ENCODE measurements at regions not wholly inside any gene's neighbourhood (a gene's known extent, or its start where the extent isn't known, plus 50 kb on each side); places are given as distances from the start of the nearest gene placed in this dataset.

DNA sequence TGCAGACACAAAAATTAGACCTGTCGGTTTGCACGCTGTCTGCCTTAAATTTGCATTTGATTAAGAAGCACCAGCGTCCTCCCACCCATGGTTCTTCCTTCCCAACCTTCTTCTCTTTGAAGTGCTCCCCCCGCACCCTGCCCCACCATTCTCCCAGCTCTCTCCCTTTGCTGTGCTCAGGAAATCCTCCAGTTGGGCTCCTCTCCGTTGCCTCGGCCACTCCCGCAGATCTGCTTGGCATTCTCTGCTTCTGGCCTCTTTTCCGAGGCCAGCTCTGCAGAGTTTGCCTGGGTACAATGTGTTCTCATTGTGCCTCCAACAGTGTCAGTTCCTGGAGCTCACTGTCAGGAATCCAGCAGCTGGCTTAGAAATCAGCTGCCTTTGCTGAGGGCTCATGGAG, 126.1 kb downstream of the NAV1 start:
- H3K4me1 Mint-ChIP-seq: no peaks in the 10 kb centered on the region
- CTCF ChIA-PET: no interaction called here
- H3K27ac Mint-ChIP-seq: no peak overlapping the region
- no peaks in the 10 kb centered on the region for H3K9me3 Mint-ChIP-seq
- H3K4me3 Mint-ChIP-seq: no peak overlapping the region
- no peaks in the 10 kb centered on the region for H3K36me3 Mint-ChIP-seq
- peaks cover 4% of the 10 kb centered on the region for H3K27me3 Mint-ChIP-seq
- no peak for DNase-seq

DNA sequence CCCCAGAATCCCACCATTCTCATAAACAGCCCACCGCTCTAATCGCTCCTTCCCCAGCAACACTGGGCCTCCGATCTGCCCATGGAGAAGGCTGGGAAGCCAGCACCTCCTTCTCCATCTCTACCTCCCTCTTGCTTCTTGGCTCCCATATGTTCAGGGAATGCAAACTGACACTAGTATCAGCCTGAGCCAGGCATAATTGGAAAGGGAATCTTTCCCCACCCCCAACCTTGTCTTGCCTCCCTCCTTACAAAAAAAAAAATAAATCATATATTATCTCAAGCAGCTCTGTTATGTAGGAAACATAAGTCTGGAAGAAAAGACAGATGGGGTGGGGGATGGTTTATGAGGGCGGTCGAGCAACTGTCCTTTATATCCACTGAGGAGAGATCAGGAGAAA, 127.2 kb downstream of the NAV1 start:
- DNase-seq: no peak
- CTCF ChIA-PET: no interaction called here
- no peaks in the 10 kb centered on the region for H3K36me3 Mint-ChIP-seq
- H3K27me3 Mint-ChIP-seq: peaks cover 4% of the 10 kb centered on the region
- H3K4me1 Mint-ChIP-seq: no peaks in the 10 kb centered on the region
- H3K4me3 Mint-ChIP-seq: no peak overlapping the region
- no peaks in the 10 kb centered on the region for H3K9me3 Mint-ChIP-seq
- no peak overlapping the region for H3K27ac Mint-ChIP-seq

DNA sequence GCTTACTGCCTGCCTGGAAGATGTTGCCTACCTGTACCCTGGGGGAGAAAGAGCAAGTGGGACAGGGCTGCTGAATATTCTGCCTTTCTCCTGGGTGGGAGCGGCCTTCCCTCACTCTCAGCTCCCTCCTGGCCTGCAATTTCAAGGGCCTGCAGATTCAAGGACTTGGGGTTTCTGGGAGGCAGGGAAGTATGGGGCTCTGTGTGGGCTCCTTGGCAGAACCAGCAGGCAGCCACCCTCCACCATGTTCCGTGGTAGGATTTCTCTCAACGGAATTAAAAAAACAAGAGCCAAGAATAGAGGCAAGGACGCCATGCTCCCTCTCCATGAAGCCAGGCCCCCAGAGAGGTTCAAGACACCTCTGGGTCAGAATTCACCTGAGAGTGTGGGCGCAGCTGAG, 127.7 kb downstream of the NAV1 start:
- Mint-ChIP-seq H3K4me1 (no peaks in the 10 kb centered on the region), H3K27ac (no peak overlapping the region), H3K36me3 (no peaks in the 10 kb centered on the region), H3K9me3 (no peaks in the 10 kb centered on the region), H3K27me3 (peaks cover 5% of the 10 kb centered on the region), H3K4me3 (no peak overlapping the region)
- CTCF ChIA-PET: no interaction called here
- DNase-seq: no peak

DNA sequence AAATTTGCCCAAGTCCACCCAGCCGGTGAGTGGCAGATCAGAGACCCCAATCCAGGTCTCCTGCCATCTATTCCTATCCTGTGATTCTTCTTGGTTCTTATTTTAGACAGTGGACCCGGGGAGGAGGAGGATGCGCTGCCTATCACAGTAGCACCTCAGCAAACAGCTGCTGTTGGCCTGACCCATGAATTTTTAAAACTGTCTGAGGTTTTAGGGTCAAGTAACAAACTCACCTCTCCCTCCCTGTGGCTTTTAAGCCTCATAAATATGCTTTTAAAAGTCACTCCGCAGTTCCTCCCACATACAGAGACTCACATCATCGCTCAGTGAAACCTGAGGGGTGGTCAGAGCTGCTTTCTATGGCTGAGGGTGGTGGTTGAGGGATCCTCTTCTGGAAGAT, 128.6 kb downstream of the NAV1 start:
- DNase-seq: no peak
- Mint-ChIP-seq H3K36me3 (no peaks in the 10 kb centered on the region), H3K27ac (no peak overlapping the region), H3K4me3 (no peak overlapping the region), H3K4me1 (no peaks in the 10 kb centered on the region), H3K9me3 (no peaks in the 10 kb centered on the region), H3K27me3 (peaks cover 8% of the 10 kb centered on the region)
- CTCF ChIA-PET: no interaction called here

DNA sequence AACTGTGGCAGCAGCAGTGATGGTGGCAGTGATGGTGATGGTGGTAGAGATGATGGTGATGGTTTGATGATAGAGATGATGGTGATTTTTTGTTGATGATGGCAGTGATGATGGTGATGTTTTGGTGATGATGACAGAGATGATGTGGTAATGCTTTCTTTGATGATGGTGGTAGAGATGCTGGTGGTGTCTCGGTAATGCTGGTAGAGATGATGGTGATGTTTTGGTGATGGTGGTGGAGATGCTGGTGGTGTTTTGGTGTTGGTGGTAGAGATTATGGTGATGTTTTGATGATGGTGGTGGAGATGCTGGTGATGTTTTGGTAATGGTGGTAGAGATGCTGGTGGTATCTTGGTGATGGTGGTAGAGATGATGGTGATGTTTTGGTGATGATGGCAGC, 131.6 kb downstream of the NAV1 start:
- CTCF ChIA-PET: no interaction called here
- no peaks in the 10 kb centered on the region for H3K9me3 Mint-ChIP-seq
- no peaks in the 10 kb centered on the region for H3K4me1 Mint-ChIP-seq
- H3K27ac Mint-ChIP-seq: no peak overlapping the region
- no peaks in the 10 kb centered on the region for H3K36me3 Mint-ChIP-seq
- peaks cover 16% of the 10 kb centered on the region for H3K27me3 Mint-ChIP-seq
- H3K4me3 Mint-ChIP-seq: no peak overlapping the region
- DNase-seq: no peak

DNA sequence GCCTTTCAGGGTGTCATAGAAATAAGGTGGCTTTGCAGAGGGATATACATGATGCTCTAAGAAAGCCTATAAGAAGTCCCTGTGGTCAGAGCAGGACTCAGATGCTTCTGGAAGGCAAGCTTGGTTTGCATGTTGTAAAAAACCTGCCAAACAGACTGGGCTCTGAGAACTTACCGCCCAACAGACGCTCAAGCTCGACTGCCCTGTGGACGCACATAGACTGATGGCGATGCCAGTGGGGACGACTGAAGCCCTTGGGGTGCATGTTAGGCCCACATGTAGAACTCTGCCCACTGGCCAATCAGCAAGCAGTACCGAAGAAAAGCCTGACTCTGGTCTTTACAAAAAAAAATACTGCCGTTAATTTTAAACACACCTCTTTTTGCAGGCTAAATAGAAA, 133.8 kb downstream of the NAV1 start:
- Mint-ChIP-seq H3K36me3 (no peaks in the 10 kb centered on the region), H3K27me3 (peaks cover 28% of the 10 kb centered on the region), H3K4me3 (no peak overlapping the region), H3K27ac (no peak overlapping the region), H3K9me3 (no peaks in the 10 kb centered on the region), H3K4me1 (no peaks in the 10 kb centered on the region)
- CTCF ChIA-PET: no interaction called here
- no peak for DNase-seq

DNA sequence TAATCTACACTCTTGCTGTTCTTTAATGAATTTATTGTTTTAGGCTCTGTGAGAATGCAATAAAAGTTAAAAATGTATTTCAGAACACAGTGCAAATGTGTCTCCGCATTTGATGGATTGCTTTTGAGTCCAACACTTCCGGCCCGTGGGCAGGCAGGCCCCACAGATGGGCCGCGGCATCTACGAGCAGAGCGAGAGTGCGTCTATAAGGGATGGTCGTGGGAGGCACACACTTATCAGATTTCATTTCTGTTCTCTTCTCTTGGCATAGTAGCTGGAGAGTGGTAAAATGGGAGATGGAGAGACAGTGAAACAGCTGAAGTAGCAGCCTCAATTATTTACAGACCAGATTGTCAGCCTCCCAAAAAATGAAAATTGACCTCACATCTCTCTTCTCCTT, 134.2 kb downstream of the NAV1 start:
- Mint-ChIP-seq H3K36me3 (no peaks in the 10 kb centered on the region), H3K4me3 (no peak overlapping the region), H3K9me3 (no peaks in the 10 kb centered on the region), H3K27me3 (peaks cover 28% of the 10 kb centered on the region), H3K27ac (no peak overlapping the region), H3K4me1 (no peaks in the 10 kb centered on the region)
- CTCF ChIA-PET: no interaction called here
- no peak for DNase-seq

DNA sequence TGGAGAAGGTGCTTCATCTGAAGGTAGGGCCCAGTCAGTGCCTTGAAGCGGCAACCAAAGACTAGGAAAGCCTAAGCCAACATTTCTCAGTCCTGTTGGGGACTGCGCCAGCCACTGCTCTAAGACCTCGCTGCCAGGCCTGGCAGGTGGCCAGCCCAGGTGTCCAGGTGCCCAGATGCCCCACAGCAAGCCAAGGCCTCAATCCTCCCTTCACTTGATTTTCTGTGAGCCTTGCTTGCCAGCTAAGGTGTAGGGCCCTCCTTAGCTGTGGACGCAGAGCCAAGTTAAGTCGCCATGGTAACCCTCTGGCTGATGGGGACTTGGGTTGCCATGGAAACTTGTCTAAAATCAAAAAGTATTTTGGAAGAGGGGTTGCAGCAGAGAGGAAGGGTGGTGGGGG, 135.0 kb downstream of the NAV1 start:
- no peaks in the 10 kb centered on the region for H3K4me1 Mint-ChIP-seq
- no peak overlapping the region for H3K27ac Mint-ChIP-seq
- H3K36me3 Mint-ChIP-seq: no peaks in the 10 kb centered on the region
- no peaks in the 10 kb centered on the region for H3K9me3 Mint-ChIP-seq
- CTCF ChIA-PET: no interaction called here
- DNase-seq: no peak
- peaks cover 31% of the 10 kb centered on the region for H3K27me3 Mint-ChIP-seq
- no peak overlapping the region for H3K4me3 Mint-ChIP-seq

DNA sequence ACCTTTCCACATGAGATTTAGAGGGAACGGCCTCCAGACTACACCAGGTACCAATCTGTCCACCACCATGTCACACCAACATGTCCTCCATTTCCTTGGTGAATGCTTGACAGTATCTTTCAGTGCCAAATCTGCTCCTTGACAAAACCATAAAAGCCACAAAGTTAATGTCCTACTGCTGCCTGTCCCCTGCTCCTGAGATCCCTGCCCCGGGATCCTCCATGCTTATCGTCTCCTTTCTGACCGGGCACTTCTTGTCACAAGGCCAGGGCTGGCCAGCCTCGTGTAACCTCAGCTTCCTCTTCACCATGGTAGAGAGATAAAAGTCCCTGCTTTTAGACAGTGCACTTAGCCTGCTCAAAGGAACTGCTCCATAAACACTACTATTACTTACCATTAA, 136.2 kb downstream of the NAV1 start:
- Mint-ChIP-seq H3K9me3 (no peaks in the 10 kb centered on the region), H3K4me1 (no peaks in the 10 kb centered on the region), H3K27me3 (peaks cover 31% of the 10 kb centered on the region), H3K4me3 (no peak overlapping the region), H3K27ac (no peak overlapping the region), H3K36me3 (no peaks in the 10 kb centered on the region)
- DNase-seq: no peak
- CTCF ChIA-PET: no interaction called here

DNA sequence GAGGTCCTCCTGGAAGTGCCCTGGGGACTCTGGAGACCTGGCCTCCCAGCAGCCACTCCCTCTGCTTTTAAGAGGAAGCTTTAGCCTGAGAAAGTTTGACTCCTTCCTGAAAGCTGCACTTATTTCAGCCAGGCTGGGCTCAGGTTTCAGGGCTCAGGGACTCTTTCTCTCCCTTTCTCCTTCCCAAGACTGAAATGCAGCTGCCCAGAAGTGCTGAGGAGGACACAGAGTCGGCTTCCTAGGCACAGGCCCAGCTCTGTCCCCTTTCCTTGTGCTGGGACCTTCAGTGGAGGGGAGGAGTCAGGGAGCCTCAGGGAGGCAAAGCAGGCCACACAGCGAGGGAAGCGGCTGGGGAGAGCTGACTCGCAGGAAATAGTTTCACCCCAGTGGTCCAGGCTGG, 137.3 kb downstream of the NAV1 start:
- no peak for DNase-seq
- Mint-ChIP-seq H3K27me3 (peaks cover 34% of the 10 kb centered on the region), H3K4me3 (no peak overlapping the region), H3K36me3 (no peaks in the 10 kb centered on the region), H3K9me3 (no peaks in the 10 kb centered on the region), H3K27ac (no peak overlapping the region), H3K4me1 (no peaks in the 10 kb centered on the region)
- CTCF ChIA-PET: interaction anchor here (0.6 to 1.1 kb wide), 2 partner anchors 13 to 287 kb away, joined by 3 read pairs; no protein-coding TSS in a partner anchor

DNA sequence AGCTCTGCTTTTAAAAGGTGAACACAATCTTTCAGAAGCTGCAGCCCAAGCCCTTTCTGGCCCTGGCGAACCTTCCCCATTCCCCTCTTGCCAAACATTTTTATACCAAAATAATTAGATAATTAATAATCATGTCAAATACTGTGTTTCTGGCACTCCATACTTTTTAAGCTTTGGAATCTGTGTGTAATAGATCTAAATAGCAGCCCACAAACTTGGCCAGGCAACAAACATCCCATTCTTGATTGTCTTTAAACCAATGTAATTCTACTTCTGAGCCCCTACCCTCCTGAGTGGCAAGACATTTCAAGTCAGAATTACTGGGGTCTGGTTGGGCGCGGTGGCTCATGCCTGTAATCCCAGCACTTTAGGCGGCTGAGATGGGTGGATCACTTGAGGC, 137.7 kb downstream of the NAV1 start:
- no peaks in the 10 kb centered on the region for H3K4me1 Mint-ChIP-seq
- H3K4me3 Mint-ChIP-seq: no peak overlapping the region
- H3K9me3 Mint-ChIP-seq: no peaks in the 10 kb centered on the region
- H3K27me3 Mint-ChIP-seq: peaks cover 33% of the 10 kb centered on the region
- H3K27ac Mint-ChIP-seq: no peak overlapping the region
- CTCF ChIA-PET: interaction anchor here (0.6 to 1.1 kb wide), 2 partner anchors 14 to 287 kb away, joined by 3 read pairs; no protein-coding TSS in a partner anchor
- H3K36me3 Mint-ChIP-seq: no peaks in the 10 kb centered on the region
- DNase-seq: no peak

DNA sequence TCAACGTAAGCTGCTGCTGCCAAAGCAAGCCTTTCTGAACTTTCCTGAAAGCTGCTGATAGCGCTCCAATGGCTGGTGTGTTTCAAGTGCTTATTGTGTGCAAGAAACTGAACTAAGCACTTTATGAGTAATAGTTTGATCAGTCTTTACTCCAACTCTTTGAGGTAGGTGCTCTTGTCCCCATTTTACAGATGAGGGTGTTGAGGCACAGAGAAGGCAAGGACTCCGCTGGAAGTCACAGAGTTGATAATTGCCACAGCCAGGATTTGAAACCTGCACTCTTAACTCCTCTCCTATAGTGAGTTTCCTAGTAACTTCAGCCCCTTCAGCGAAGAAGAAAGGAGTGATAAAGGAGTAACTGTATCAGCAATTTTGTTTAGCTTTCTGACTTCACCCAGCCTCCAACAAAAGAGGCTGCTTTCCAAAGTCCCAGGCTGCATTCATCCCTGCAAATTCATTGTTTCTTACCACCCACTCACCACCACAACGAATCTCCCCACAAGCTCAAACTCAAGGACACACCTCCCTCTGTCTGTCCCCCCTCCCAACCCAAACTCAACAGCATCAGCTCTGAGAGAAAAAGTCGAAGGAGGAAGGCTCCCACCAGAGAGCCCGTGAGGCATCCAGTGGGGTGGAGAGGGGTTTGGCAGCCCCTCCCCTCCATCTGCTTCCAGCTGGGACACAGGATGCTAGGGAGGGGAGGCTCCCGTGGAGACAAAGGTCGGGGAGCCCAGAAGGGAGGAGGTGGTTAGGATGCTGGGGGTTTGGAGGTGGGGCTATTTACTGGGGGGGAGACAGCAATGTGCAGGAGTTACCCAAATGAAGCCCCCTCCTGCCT, 139.6 kb downstream of the NAV1 start:
- Mint-ChIP-seq H3K27ac (no peak overlapping the region), H3K9me3 (no peaks in the 10 kb centered on the region), H3K36me3 (no peaks in the 10 kb centered on the region), H3K4me1 (no peaks in the 10 kb centered on the region), H3K27me3 (peaks cover 33% of the 10 kb centered on the region), H3K4me3 (no peak overlapping the region)
- no peak for DNase-seq
- CTCF ChIA-PET: interaction anchor here (1.0 kb wide), 1 partner anchor 31 kb away, joined by 3 read pairs; no protein-coding TSS in a partner anchor

DNA sequence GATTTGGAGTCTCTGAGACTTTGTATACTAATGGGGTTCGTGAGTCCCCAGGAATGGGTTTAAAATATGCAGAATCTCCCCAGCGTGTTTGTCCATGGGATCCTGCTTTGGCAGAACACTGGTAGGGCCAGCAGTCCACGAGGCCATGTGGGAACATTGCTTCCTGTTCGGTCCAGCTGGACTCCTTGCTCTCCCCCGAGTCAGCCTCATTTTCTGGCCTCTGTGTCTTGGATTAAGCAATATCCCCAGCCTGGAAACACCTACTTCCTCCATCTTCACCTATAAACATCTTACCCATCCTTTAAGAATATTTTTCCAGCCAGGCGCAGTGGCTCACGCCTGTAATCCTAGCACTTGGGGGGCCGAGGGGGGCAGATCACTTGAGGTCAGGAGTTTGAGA, 142.4 kb downstream of the NAV1 start:
- H3K27ac Mint-ChIP-seq: no peak overlapping the region
- CTCF ChIA-PET: no interaction called here
- H3K4me3 Mint-ChIP-seq: no peak overlapping the region
- H3K4me1 Mint-ChIP-seq: no peaks in the 10 kb centered on the region
- H3K9me3 Mint-ChIP-seq: no peaks in the 10 kb centered on the region
- H3K36me3 Mint-ChIP-seq: no peaks in the 10 kb centered on the region
- no peak for DNase-seq
- peaks cover 15% of the 10 kb centered on the region for H3K27me3 Mint-ChIP-seq

DNA sequence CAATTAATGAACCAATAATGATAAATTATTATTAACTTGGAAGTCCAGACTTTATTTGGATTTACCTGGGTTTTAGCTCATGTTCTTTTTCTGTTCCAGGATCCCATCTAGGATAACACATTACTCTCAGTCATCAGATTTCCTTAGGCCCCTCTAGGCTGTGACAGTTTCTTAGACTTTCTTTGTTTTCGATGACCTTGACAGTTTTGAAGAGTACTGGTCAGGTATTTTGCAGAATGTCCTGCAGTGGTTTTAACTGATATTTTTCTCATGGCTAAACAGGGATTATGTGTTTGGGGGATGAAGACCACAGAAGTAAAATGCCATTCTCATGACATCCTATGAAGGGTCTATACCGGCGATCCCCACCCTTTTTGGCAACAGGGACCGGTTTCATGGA, 144.0 kb downstream of the NAV1 start:
- no peak overlapping the region for H3K4me3 Mint-ChIP-seq
- H3K27me3 Mint-ChIP-seq: peaks cover 15% of the 10 kb centered on the region
- CTCF ChIA-PET: no interaction called here
- no peaks in the 10 kb centered on the region for H3K4me1 Mint-ChIP-seq
- H3K9me3 Mint-ChIP-seq: no peaks in the 10 kb centered on the region
- no peak overlapping the region for H3K27ac Mint-ChIP-seq
- no peak for DNase-seq
- no peaks in the 10 kb centered on the region for H3K36me3 Mint-ChIP-seq

DNA sequence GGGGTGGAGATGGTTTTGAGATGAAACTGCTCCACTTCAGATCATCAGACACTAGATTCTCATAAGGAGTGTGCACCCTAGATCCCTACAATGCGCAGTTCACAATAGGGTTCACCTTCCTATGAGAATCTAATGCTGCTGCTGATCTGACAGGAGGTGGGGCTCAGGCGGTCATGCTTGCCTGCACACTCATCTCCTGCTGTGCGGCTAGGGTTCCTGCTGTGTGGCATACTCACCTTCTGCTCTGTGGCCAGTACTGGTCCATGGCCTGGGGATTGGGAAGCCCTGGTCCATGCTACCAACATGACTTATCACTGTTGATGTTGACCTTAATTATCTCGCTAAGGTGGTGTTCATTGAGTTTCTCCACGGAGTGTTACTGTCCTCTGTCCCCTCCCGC, 144.5 kb downstream of the NAV1 start:
- CTCF ChIA-PET: no interaction called here
- H3K36me3 Mint-ChIP-seq: no peaks in the 10 kb centered on the region
- no peaks in the 10 kb centered on the region for H3K4me1 Mint-ChIP-seq
- H3K27me3 Mint-ChIP-seq: peaks cover 18% of the 10 kb centered on the region
- no peak for DNase-seq
- H3K4me3 Mint-ChIP-seq: no peak overlapping the region
- H3K27ac Mint-ChIP-seq: no peak overlapping the region
- no peaks in the 10 kb centered on the region for H3K9me3 Mint-ChIP-seq

All from activated naive CD4-positive, alpha-beta T cell treated with anti-CD3 and anti-CD28 coated beads, Interleukin-2, amount 10 ng/mL, durations not matched to agents 7 days and 5 days (primary cell).